Vagina (tissue), 2 donors: ENCODE measurements at regions not wholly inside any gene's neighbourhood (a gene's known extent, or its start where the extent isn't known, plus 50 kb on each side); places are given as distances from the start of the nearest gene placed in this dataset.

Experiments used
- POLR2A ChIP-seq, 2 donors: fragments of 450-650 bp; IDR thresholded peaks; one replicate each; pipeline ENCODE4 v1.6.1; 2017; ENCODE audit warnings: antibody characterized with exemption in 2 of 2, mild to moderate bottlenecking in 2 of 2, moderate library complexity in 2 of 2
- POLR2AphosphoS5 ChIP-seq, 2 donors: sonication (generic); formaldehyde crosslinking; IDR thresholded peaks; one replicate each; pipeline ENCODE4 v1.9.0; 2017; ENCODE audit warnings: antibody characterized with exemption in 2 of 2, mild to moderate bottlenecking in 2 of 2, low read depth in 1 of 2; ENCODE audit not compliant: insufficient read depth in 1 of 2
- TF ChIP-seq, protein P1 (sequence below), 3 experiments: fragments of 450-650 bp in 2 of 3; fragments of 200-600 bp in 1 of 3; sonication (generic) in 1 of 3; IDR thresholded peaks; one replicate each; pipeline ENCODE4 v1.5.1; 2017 to 2019; ENCODE audit warnings: antibody characterized with exemption in 3 of 3, mild to moderate bottlenecking in 2 of 3, moderate library complexity in 2 of 3

- TF ChIP-seq, protein P1, sequence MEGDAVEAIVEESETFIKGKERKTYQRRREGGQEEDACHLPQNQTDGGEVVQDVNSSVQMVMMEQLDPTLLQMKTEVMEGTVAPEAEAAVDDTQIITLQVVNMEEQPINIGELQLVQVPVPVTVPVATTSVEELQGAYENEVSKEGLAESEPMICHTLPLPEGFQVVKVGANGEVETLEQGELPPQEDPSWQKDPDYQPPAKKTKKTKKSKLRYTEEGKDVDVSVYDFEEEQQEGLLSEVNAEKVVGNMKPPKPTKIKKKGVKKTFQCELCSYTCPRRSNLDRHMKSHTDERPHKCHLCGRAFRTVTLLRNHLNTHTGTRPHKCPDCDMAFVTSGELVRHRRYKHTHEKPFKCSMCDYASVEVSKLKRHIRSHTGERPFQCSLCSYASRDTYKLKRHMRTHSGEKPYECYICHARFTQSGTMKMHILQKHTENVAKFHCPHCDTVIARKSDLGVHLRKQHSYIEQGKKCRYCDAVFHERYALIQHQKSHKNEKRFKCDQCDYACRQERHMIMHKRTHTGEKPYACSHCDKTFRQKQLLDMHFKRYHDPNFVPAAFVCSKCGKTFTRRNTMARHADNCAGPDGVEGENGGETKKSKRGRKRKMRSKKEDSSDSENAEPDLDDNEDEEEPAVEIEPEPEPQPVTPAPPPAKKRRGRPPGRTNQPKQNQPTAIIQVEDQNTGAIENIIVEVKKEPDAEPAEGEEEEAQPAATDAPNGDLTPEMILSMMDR (IDR thresholded peaks at IDR 0.05): no peak
- TF ChIP-seq POLR2AphosphoS5 (IDR thresholded peaks at IDR 0.05; ENCODE audit: insufficient read depth in 1 of 2, low read depth in 1 of 2) (no peak), POLR2A (IDR thresholded peaks at IDR 0.05) (no peak)
Measured at GRCh38 chr2:34991508-34992274, 1363.9 kb upstream of the CRIM1 start.
